H1 (cell line): ENCODE measurements at regions not wholly inside any gene's neighbourhood (a gene's known extent, or its start where the extent isn't known, plus 50 kb on each side); places are given as distances from the start of the nearest gene placed in this dataset.

Source experiments
- BRCA1 ChIP-seq: IDR thresholded peaks from 2 replicates; pipeline ENCODE4 v1.6.1; 2012; ENCODE audit warnings: low read depth, low read length, improper control_type of control experiment
- CHD2 ChIP-seq: IDR thresholded peaks from 2 replicates; pipeline ENCODE4 v1.6.1; 2012; ENCODE audit warnings: low read length, improper control_type of control experiment
- CHD7 ChIP-seq: fragments of 300-600 bp; sonication (generic); IDR thresholded peaks from 2 replicates; pipeline ENCODE4 v1.7.1; 2012; ENCODE audit warnings: low read length, moderate library complexity, mild to moderate bottlenecking, inconsistent platforms; ENCODE audit not compliant: insufficient replicate concordance
- MAX ChIP-seq: IDR thresholded peaks from 2 replicates; pipeline ENCODE4 v1.6.1; 2012; ENCODE audit warnings: inconsistent platforms
- NRF1 ChIP-seq: IDR thresholded peaks from 2 replicates; pipeline ENCODE4 v1.6.1; 2011; ENCODE audit warnings: mild to moderate bottlenecking, low read depth, low read length, improper control_type of control experiment
- RXRA ChIP-seq: IDR thresholded peaks from 2 replicates; pipeline ENCODE4 v1.6.1; 2011; ENCODE audit warnings: low read depth, mild to moderate bottlenecking, low read length, moderate library complexity; ENCODE audit not compliant: insufficient read depth
- SUZ12 ChIP-seq: fragments of 200-600 bp; sonication (generic); IDR thresholded peaks from 2 replicates; pipeline ENCODE4 v1.6.1; 2012; ENCODE audit warnings: mild to moderate bottlenecking, inconsistent platforms, low read length, moderate library complexity, mixed read lengths

GRCh38 chr2:107385921-107386320 lies 440.8 kb upstream of the RGPD4 start (continued):
- TF ChIP-seq CHD7 = no peak
- no peak for TF ChIP-seq RXRA
- no peak for TF ChIP-seq CHD2
- TF ChIP-seq SUZ12 = no peak
- TF ChIP-seq NRF1 = no peak
- no peak for TF ChIP-seq MAX
- no peak for TF ChIP-seq BRCA1
